Astrocyte of the cerebellum (primary cell): ENCODE measurements at regions not wholly inside any gene's neighbourhood (a gene's known extent, or its start where the extent isn't known, plus 50 kb on each side); places are given as distances from the start of the nearest gene placed in this dataset.
A peak's percentile ranks its signal among the peaks of the same experiment; 100 is the strongest.

Experiments
- DNase-seq: peaks from one replicate; pipeline ENCODE4 v3.0.0-alpha.2; 2011; ENCODE audit warnings: low read depth
- H3K4me3 ChIP-seq: 2 replicates; pipeline ENCODE4 v1.5.1; 2011; ENCODE audit warnings: mild to moderate bottlenecking, low read depth, low read length, moderate library complexity
- in situ Hi-C: cut with HindIII; loops from 2 replicates; pipeline ENCODE4 v1.10.0; 2017; ENCODE audit warnings: low sequenced_read_pairs
- TF ChIP-seq, protein P1 (sequence below): IDR thresholded peaks from 2 replicates; pipeline ENCODE4 v1.5.1; 2012; ENCODE audit warnings: low read length, low read depth, moderate library complexity, mild to moderate bottlenecking; ENCODE audit errors: missing control alignments

DNA sequence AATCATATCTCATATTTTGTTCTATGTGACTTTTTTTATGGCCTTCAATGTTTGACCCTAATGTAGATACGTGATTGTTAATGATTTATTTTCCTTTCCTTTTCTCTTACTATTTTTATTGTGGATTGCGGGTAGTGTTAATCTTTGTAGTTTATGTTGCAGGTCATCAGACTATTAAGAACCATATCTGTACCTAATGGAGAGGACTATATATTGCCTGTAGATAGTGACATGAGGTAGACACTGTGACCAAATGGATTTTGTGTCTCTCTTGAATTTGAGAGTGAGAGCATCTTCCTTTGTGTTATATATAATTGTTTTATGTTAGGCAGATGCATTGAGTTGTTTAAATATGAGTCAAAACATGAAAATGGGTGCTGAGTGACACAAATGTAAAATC is 543.4 kb upstream of the MGAT4C start:
- H3K4me3 ChIP-seq = no peak overlapping the region
- in situ Hi-C loops = no loop called here
- DNase-seq = no peak
- TF ChIP-seq, protein P1, sequence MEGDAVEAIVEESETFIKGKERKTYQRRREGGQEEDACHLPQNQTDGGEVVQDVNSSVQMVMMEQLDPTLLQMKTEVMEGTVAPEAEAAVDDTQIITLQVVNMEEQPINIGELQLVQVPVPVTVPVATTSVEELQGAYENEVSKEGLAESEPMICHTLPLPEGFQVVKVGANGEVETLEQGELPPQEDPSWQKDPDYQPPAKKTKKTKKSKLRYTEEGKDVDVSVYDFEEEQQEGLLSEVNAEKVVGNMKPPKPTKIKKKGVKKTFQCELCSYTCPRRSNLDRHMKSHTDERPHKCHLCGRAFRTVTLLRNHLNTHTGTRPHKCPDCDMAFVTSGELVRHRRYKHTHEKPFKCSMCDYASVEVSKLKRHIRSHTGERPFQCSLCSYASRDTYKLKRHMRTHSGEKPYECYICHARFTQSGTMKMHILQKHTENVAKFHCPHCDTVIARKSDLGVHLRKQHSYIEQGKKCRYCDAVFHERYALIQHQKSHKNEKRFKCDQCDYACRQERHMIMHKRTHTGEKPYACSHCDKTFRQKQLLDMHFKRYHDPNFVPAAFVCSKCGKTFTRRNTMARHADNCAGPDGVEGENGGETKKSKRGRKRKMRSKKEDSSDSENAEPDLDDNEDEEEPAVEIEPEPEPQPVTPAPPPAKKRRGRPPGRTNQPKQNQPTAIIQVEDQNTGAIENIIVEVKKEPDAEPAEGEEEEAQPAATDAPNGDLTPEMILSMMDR = no peak

DNA sequence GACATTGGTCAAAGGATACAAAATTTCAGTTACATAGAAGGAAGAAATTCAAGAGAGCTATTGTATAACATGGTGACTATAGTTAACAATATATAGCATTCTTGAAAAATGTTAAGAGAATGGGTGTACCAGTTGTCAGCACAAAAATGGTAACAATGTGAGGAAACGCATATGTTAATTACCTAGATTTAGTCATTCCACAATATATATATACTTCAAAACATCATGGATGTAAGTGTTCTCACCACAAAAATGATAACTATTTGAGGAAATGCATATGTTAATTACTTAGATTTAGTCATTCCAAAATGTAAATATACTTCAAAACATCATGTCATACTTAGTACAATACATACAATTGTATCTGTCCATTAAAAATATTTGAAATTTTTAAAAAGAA is 540.4 kb upstream of the MGAT4C start:
- in situ Hi-C loops = no loop called here
- TF ChIP-seq, protein P1 = no peak
- DNase-seq = no peak
- no peak overlapping the region for H3K4me3 ChIP-seq

- TF ChIP-seq, protein P1 = no peak
- DNase-seq = no peak
- H3K4me3 ChIP-seq = no peak overlapping the region
- in situ Hi-C loops = no loop called here
Measured at GRCh38 chr12:86788661-86789060, 532.5 kb upstream of the MGAT4C start.

GRCh38 chr12:86787419-86787818 is 531.2 kb upstream of the MGAT4C start:
- DNase-seq = no peak
- TF ChIP-seq, protein P1 = no peak
- in situ Hi-C loops = no loop called here
- H3K4me3 ChIP-seq = no peak overlapping the region

DNA sequence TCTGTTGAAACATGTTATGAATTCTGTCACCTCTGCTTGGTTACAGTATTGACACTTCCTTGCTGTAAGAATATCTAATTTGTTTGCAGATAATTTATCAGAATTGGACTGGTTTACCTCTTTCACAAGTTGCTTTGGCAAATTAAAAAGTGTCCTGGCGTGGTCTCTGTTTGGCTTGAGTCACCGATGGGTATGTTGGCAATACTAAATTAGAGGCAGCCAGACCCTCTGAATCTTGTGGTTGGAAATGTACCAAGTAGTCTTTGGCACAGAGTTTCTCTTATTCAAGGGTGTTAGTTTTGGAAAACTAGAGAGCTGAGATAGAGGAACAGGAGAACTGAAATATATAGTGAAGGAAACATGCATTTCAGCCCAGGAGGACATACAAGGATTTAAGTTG is 521.1 kb upstream of the MGAT4C start:
- peak; percentile 19 for DNase-seq
- TF ChIP-seq, protein P1 = no peak
- H3K4me3 ChIP-seq = no peak overlapping the region
- in situ Hi-C loops = no loop called here

DNA sequence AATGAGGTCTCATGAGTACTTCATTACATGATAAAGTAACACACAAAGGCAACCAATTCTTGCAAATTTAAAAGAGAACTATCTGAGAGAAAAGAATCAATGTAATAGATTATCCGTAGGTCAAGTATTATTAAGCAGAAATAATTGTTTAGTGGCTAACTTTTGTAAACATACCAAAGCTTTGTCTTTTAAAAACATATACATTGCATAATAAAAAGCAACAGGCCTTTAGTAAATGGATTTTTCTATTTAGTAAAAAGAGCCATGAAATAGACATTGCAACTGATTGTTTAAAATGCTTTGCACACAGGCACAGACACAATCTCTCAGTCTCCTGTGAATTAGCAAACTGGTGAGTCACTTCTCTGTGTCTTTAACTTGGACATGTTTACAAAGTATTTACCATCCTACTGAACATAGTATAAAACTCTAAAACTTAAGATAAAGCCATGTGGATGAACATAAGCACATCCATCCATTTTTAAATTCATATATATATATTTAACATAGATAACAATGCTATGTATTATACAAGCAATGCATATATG is 518.7 kb upstream of the MGAT4C start:
- no peak for DNase-seq
- in situ Hi-C loops = no loop called here
- no peak overlapping the region for H3K4me3 ChIP-seq
- TF ChIP-seq, protein P1 = no peak

DNA sequence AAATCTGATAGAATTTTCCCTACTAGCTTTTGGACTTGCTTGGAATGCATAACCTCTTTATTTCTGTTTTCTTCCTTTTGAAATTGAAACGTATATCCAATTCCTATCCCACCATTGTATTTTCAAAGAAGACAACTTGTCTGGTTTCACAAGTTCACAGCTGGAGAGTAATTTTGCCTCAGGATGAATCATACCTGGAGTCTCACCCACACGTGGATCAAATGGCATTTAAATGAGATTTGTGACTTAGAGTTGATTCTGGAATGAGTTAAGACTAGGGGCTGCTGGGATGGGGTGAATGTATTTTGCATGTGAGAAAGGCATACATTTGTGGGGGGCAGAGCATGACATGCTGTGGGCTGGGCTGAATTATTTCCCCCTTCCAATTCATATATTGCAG is 516.5 kb upstream of the MGAT4C start:
- DNase-seq = peak; percentile 47

More for the DNA sequence above, 516.5 kb upstream of the MGAT4C start:
- H3K4me3 ChIP-seq = no peak overlapping the region
- TF ChIP-seq, protein P1 = no peak
- in situ Hi-C loops = no loop called here
